ENCODE measurements at regions not wholly inside any gene's neighbourhood (a gene's known extent, or its start where the extent isn't known, plus 50 kb on each side); places are given as distances from the start of the nearest gene placed in this dataset.

DNA sequence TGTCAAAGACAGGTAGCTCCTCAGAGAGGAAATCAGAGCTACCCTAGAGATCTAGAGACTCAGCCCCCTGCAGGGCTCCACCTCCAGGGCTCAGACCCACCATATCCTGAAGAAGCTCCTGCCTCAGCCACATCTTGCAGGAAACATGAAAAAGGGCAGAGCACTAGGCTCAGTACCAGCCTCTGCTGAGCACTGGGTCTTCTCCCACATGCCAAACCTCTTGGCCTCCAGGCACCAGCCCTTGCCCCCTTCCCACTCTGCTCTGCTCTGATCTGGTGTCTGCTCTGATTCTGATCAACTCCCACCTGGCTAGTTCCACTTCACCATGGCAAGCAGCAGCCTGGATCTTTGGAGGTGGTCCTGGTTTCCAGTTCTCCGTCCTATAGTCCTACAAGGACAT, 114.3 kb upstream of the SLC66A3 start:
- H3K4me1 Mint-ChIP-seq, result no peaks in the 10 kb centered on the region
- TF ChIP-seq, protein P1, sequence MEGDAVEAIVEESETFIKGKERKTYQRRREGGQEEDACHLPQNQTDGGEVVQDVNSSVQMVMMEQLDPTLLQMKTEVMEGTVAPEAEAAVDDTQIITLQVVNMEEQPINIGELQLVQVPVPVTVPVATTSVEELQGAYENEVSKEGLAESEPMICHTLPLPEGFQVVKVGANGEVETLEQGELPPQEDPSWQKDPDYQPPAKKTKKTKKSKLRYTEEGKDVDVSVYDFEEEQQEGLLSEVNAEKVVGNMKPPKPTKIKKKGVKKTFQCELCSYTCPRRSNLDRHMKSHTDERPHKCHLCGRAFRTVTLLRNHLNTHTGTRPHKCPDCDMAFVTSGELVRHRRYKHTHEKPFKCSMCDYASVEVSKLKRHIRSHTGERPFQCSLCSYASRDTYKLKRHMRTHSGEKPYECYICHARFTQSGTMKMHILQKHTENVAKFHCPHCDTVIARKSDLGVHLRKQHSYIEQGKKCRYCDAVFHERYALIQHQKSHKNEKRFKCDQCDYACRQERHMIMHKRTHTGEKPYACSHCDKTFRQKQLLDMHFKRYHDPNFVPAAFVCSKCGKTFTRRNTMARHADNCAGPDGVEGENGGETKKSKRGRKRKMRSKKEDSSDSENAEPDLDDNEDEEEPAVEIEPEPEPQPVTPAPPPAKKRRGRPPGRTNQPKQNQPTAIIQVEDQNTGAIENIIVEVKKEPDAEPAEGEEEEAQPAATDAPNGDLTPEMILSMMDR (IDR thresholded peaks at IDR 0.05), result no peak
- Histone ChIP-seq H3K9ac (ENCODE audit: insufficient read depth, low read length, poor library complexity, severe bottlenecking) (no peak overlapping the region), H3K79me2 (ENCODE audit: insufficient read depth, low read length) (no peaks in the 10 kb centered on the region), H3K27me3 (ENCODE audit: control insufficient read depth in 2 of 2, insufficient read depth in 2 of 2, low read length in 2 of 2) (no peaks in the 10 kb centered on the region), H3K4me1 (ENCODE audit: control insufficient read depth in 1 of 2, insufficient read depth in 2 of 2, low read length in 2 of 2) (no peaks in the 10 kb centered on the region), H2AFZ (ENCODE audit: insufficient read depth, low read depth, low read length, poor library complexity, severe bottlenecking) (no peak overlapping the region), H3K36me3 (replicated peaks in 1 of 2; ENCODE audit: control insufficient read depth in 1 of 2, insufficient read depth in 2 of 2, low read length in 2 of 2) (no peaks in the 10 kb centered on the region), H4K20me1 (ENCODE audit: insufficient read depth, low read length) (no peaks in the 10 kb centered on the region), H3K9me3 (replicated peaks in 1 of 2; ENCODE audit: control insufficient read depth in 1 of 2, insufficient read depth in 1 of 2, low read length in 2 of 2) (peaks cover 6 to 22% of the 10 kb centered on the region in 2 donors), H3K4me2 (replicated peaks; ENCODE audit: extremely low read depth, low read length, poor library complexity, severe bottlenecking) (no peak overlapping the region), H3K4me3 (replicated peaks in 1 of 3; ENCODE audit: low read depth in 2 of 3, low read length in 3 of 3) (no peak overlapping the region), H3K27ac (ENCODE audit: low read depth in 1 of 2, low read length in 2 of 2) (no peak overlapping the region)
- no peaks in the 10 kb centered on the region for H3K36me3 Mint-ChIP-seq
- DNase-seq, result no peak
- H3K4me3 Mint-ChIP-seq, result peak overlapping the region in 1 of 2 donors; percentile 19
- intact Hi-C loops (cut with micrococcal nuclease), result no loop called here
- peaks cover 2 to 7% (median 6%) of the 10 kb centered on the region in 3 donors for H3K27me3 Mint-ChIP-seq (ENCODE audit: low read depth in 3 of 3)
- no peak overlapping the region for H3K27ac Mint-ChIP-seq
- peaks cover 24 to 49% (median 37%) of the 10 kb centered on the region in 7 donors for H3K9me3 Mint-ChIP-seq
- WGBS (ENCODE audit: insufficient coverage), result 100% methylated on average over 1 of the region's 1 CpG

GRCh38 chr2:11042841-11043240, 112.4 kb upstream of the SLC66A3 start:
- DNase-seq, result no peak
- no peak overlapping the region for H3K4me3 Mint-ChIP-seq
- H3K4me2 ChIP-seq (replicated peaks; ENCODE audit: extremely low read depth, low read length, poor library complexity, severe bottlenecking), result no peak overlapping the region
- no peaks in the 10 kb centered on the region for H3K27me3 ChIP-seq (ENCODE audit: control insufficient read depth in 2 of 2, insufficient read depth in 2 of 2, low read length in 2 of 2)
- intact Hi-C loops (cut with micrococcal nuclease), result no loop called here
- no peaks in the 10 kb centered on the region for H3K79me2 ChIP-seq (ENCODE audit: insufficient read depth, low read length)
- peaks cover 6 to 13% of the 10 kb centered on the region in 2 donors for H3K9me3 ChIP-seq (replicated peaks in 1 of 2; ENCODE audit: control insufficient read depth in 1 of 2, insufficient read depth in 1 of 2, low read length in 2 of 2)
- TF ChIP-seq, protein P1 (IDR thresholded peaks at IDR 0.05), result no peak
- no peaks in the 10 kb centered on the region for H3K4me1 Mint-ChIP-seq
- H3K4me1 ChIP-seq (ENCODE audit: control insufficient read depth in 1 of 2, insufficient read depth in 2 of 2, low read length in 2 of 2), result no peaks in the 10 kb centered on the region
- H3K27ac Mint-ChIP-seq, result no peak overlapping the region
- no peaks in the 10 kb centered on the region for H3K36me3 Mint-ChIP-seq
- no peak overlapping the region for H3K9ac ChIP-seq (ENCODE audit: insufficient read depth, low read length, poor library complexity, severe bottlenecking)
- H3K9me3 Mint-ChIP-seq, result peaks cover 10 to 34% (median 21%) of the 10 kb centered on the region in 7 donors
- H2AFZ ChIP-seq (ENCODE audit: insufficient read depth, low read depth, low read length, poor library complexity, severe bottlenecking), result no peak overlapping the region
- H3K4me3 ChIP-seq (replicated peaks in 1 of 3; ENCODE audit: low read depth in 2 of 3, low read length in 3 of 3), result no peak overlapping the region
- H3K36me3 ChIP-seq (replicated peaks in 1 of 2; ENCODE audit: control insufficient read depth in 1 of 2, insufficient read depth in 2 of 2, low read length in 2 of 2), result no peaks in the 10 kb centered on the region
- no peak overlapping the region for H3K27ac ChIP-seq (ENCODE audit: low read depth in 1 of 2, low read length in 2 of 2)
- WGBS (ENCODE audit: insufficient coverage), result 81% methylated on average over 5 of the region's 8 CpGs
- no peaks in the 10 kb centered on the region for H4K20me1 ChIP-seq (ENCODE audit: insufficient read depth, low read length)
- H3K27me3 Mint-ChIP-seq (ENCODE audit: low read depth in 3 of 3), result peaks cover 0 to 3% (median 1%) of the 10 kb centered on the region in 3 donors

All from CD14-positive monocyte (primary cell).